ENCODE measurements at regions not wholly inside any gene's neighbourhood (a gene's known extent, or its start where the extent isn't known, plus 50 kb on each side); places are given as distances from the start of the nearest gene placed in this dataset.
"Not testable (repeated sequence)": the region's sequence is repeated elsewhere in the genome, so short reads cannot be mapped to it uniquely, and the experiment has no call there.

GRCh38 chr2:84175340-84175739 is 283.7 kb downstream of the SUCLG1 start:
- H3K27ac ChIP-seq: no peak overlapping the region
- TF ChIP-seq CTCF (conservative IDR thresholded peaks at IDR 0.05): no peak

- no peak for TF ChIP-seq CTCF (conservative IDR thresholded peaks at IDR 0.05)
- H3K27ac ChIP-seq: no peak overlapping the region
Observed at GRCh38 chr2:84173041-84173440, 286.0 kb downstream of the SUCLG1 start.

- no peak for TF ChIP-seq CTCF (conservative IDR thresholded peaks at IDR 0.05)
- no peak overlapping the region for H3K27ac ChIP-seq
Observed at GRCh38 chr2:84170979-84171378, 288.1 kb downstream of the SUCLG1 start.

GRCh38 chr2:84169871-84170270 is 289.2 kb downstream of the SUCLG1 start:
- TF ChIP-seq CTCF (conservative IDR thresholded peaks at IDR 0.05): no peak
- H3K27ac ChIP-seq: no peak overlapping the region

GRCh38 chr2:84168552-84168951 is 290.5 kb downstream of the SUCLG1 start:
- H3K27ac ChIP-seq: not testable (repeated sequence)

GRCh38 chr2:84165256-84165655 is 293.8 kb downstream of the SUCLG1 start:
- H3K27ac ChIP-seq: no peak overlapping the region
- no peak for TF ChIP-seq CTCF (conservative IDR thresholded peaks at IDR 0.05)

- TF ChIP-seq CTCF (conservative IDR thresholded peaks at IDR 0.05): no peak
Observed at GRCh38 chr2:84160453-84160852, 298.6 kb downstream of the SUCLG1 start.

GRCh38 chr2:84158605-84159004 is 300.5 kb downstream of the SUCLG1 start:
- TF ChIP-seq CTCF (conservative IDR thresholded peaks at IDR 0.05): no peak
- no peak overlapping the region for H3K27ac ChIP-seq

More at GRCh38 chr2:84160453-84160852, 298.6 kb downstream of the SUCLG1 start:
- H3K27ac ChIP-seq: peak overlapping the region; percentile 10; the same call in 1 of the 2 replicates

Data from VCaP (cell line).